ENCODE measurements at regions not wholly inside any gene's neighbourhood (a gene's known extent, or its start where the extent isn't known, plus 50 kb on each side); places are given as distances from the start of the nearest gene placed in this dataset.
"Not testable (repeated sequence)": the region's sequence is repeated elsewhere in the genome, so short reads cannot be mapped to it uniquely, and the experiment has no call there.

DNA sequence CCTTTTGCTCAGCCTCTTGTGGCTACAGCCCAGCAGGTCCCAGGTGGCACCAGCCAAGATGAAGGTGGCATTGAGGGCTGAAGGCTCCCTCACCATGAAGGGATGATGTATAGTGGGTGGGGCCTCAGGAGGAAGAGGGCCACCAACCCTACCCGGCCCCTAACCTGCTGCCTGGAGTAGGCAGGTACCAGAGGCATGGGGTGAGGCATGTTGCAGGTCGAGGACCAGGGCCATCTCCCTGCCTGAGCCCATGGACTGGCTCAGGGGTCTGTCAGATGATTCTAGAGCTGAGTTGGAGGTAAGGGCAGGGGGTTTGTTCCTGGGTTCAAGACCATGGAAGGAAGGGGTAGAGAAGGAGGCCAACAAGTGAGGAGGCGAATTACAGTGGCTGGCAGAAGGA lies 231.1 kb downstream of the POTEM start:
- not testable (repeated sequence) for ATAC-seq; DNase-seq (ENCODE audit: low spot score in 2 of 2); H3K27ac Mint-ChIP-seq; H3K9me3 Mint-ChIP-seq; H3K36me3 Mint-ChIP-seq

DNA sequence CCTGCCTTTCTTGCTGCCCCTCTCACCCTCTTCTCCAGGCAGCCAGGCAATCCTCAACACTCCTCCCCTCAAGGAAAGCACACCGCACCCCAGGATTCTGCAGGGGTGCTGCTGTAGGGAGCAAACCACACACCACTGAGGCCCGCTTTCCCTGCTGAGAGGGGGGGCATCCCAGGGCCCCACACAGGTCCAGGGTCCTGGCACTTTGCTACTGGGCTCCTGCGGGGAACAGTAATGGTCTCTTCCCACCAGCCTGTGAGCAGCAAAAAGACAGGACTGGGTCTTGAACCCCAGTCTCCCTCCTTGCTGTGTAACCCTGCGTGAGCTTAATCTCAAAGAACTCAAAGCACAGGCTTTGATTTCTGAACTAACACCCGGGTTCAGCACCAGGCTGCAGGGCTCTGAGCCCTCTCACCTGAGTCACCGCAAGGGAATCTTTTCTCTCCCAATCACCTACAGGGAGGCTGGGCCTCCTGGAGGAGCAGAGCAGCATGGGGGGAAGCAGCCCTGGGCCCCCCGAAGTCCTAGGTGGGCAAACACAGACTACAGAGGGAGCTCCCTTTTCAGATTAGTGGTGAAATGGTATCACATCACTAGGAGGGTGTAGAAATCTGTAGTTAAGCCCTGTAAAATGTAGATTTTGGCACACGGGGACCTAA lies 232.6 kb downstream of the POTEG start:
- not testable (repeated sequence) for H3K9me3 Mint-ChIP-seq

DNA sequence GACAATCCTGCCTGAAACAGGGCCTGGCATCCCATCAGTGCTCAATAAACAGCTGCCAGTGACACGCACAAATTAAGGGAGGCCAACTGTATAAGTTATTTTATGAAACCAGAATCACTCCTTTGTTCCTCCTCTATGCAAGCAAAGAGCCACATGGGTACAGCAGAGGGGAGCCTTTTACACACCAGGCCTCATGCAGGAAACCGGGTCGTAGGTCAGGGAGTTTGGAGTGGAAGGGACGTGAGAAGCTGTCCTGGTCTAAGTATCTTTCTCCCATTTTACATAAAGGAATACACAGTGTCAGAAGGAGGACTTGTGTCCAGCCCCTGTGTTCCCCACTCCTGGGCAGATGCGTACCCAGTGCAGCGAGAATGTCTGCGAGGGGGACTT lies 232.1 kb downstream of the POTEG start:
- not testable (repeated sequence) for DNase-seq (ENCODE audit: low spot score in 2 of 2); H3K36me3 Mint-ChIP-seq; H3K27ac Mint-ChIP-seq; ATAC-seq; H3K9me3 Mint-ChIP-seq

More for the DNA sequence above, 232.6 kb downstream of the POTEG start:
- DNase-seq (ENCODE audit: low spot score in 2 of 2); H3K36me3 Mint-ChIP-seq; ATAC-seq; H3K27ac Mint-ChIP-seq: not testable (repeated sequence)

DNA sequence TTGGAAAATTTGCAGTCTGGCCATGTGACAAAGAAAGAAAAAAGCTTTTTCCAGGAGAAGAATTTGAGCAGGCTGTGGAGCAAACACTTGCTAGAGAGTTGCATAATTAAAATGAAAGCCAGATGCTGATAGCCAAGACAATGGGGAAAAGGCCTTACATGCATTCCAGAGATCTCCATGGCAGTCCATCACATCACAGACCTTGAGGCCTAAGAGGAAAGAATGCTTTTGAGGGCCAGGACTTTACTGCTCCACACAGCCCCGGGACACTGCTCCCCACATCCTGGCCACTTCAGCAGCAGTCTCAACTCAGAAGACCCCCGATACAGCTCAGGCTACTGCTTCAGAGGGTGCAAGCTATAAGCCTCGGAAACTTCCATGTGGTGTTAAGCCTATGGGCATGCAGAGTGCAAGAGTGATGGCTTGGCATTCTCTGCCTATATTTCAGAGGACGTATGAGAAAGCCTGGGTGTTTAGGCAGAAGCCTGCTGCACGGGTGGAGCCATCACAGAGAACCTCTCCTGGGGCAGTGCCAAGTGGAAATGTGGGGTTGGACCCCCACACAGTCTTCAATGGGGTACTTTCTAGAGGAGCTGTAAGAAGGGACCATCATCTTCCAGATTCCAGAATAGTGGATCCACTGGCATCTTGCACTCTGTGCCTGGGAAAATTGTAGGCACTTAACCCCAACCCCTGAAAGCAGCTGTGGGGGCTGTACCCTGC lies 230.7 kb downstream of the POTEG start:
- DNase-seq (ENCODE audit: low spot score in 2 of 2); H3K27ac Mint-ChIP-seq; H3K36me3 Mint-ChIP-seq; H3K9me3 Mint-ChIP-seq; ATAC-seq: not testable (repeated sequence)

DNA sequence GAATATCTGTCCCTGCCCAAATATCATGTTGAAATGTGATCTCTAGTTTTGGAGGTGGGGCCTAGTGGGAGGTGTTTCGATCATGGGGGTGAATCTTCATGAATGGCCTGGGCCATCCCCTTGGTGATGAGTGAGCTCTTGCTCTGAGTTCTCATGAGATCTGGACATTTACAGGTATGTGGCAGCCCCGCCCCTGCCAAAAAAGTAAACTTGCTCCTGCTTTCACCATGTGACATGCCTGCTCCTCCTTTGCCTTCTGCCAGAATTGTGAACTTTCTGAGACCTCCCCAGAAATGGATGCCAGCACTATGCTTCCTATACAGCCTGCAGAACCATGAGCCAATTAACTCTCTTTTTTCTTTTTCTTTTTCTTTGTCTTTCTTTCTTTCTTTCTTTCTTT lies 229.3 kb downstream of the POTEG start:
- not testable (repeated sequence) for ATAC-seq

DNA sequence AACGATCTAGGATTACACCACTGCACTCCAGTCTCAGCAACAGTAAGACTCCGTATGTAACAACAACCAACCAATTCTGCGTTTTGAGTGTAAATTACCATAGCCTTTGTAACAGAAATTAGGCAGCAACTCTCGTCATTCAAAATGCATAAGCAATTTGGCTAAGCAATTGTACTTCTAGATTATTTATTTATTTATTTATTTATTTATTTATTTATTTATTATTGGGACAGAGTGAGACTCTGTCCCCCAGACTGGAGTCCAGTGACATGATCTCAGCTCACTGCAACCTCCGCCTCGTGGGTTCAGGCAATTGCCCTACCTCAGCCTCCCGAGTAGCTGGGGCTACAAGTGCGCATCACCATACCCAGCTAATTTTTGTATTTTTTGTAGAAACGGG lies 217.7 kb downstream of the POTEG start:
- not testable (repeated sequence) for H3K27ac Mint-ChIP-seq; H3K36me3 Mint-ChIP-seq; H3K9me3 Mint-ChIP-seq; DNase-seq (ENCODE audit: low spot score in 2 of 2); ATAC-seq

More for the DNA sequence above, 229.3 kb downstream of the POTEG start:
- H3K9me3 Mint-ChIP-seq; DNase-seq (ENCODE audit: low spot score in 2 of 2); H3K27ac Mint-ChIP-seq; H3K36me3 Mint-ChIP-seq: not testable (repeated sequence)

DNA sequence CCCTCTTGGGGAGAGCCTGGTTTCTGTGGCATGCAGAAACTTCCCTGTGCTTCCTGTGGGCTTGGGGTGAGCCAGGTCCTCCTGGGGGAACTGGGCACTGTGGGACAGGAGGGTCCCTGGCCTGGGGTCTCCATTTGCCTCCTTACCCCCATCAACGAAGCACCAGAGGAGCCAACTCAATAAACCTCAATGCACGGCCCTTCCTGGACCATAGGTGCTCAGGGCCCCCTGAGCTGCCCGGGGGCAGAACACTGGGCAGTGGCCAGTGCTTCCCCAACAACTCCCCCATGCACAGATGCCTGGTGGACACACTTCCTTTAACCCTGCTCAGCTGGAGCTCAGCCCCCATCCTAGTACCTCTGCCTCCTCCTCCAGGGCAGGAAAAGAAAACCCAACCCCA lies 214.7 kb downstream of the POTEG start:
- not testable (repeated sequence) for H3K27ac Mint-ChIP-seq; H3K9me3 Mint-ChIP-seq; H3K36me3 Mint-ChIP-seq; ATAC-seq; DNase-seq (ENCODE audit: low spot score in 2 of 2)

DNA sequence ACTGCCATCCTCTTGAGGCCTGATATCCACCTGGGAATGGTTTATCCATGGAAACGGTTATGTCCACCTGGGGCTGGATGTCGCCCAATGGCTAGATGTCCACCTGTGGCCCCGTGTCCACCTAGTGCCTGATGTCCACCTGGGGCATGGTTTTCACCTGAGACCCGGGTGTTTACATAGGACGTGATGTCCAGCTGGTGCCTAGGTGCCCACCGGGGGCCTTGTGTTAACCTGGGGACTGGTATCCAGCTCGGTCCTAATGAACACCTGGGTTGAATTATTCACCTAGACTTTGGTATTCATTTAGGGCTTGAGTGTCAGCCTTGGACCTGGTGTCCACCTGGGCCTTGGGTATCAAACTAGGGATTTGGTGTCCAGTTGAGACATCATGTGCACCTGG lies 202.7 kb downstream of the POTEG start:
- DNase-seq (ENCODE audit: low spot score in 2 of 2); ATAC-seq; H3K9me3 Mint-ChIP-seq; H3K36me3 Mint-ChIP-seq; H3K27ac Mint-ChIP-seq: not testable (repeated sequence)

DNA sequence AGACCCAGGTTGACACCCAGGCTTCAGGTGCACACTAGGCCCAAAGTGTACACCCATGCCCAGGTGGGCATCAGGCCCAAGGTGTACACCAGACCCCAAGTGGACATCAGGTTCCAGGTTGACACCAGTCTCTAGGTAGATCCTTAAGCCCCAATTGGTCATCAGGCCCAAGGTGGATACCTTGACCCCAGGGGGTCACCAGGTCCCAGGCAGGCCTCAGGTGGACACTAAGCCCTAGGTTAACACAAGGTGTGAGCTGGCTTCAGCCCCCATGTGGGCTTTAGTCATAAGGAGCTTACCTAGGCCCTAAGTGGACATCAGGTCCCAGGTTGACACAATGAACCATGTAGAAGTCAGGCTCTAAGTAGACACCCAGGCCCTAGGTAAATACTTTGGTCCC lies 200.1 kb downstream of the POTEG start:
- H3K27ac Mint-ChIP-seq; H3K9me3 Mint-ChIP-seq; ATAC-seq; DNase-seq (ENCODE audit: low spot score in 2 of 2); H3K36me3 Mint-ChIP-seq: not testable (repeated sequence)

DNA sequence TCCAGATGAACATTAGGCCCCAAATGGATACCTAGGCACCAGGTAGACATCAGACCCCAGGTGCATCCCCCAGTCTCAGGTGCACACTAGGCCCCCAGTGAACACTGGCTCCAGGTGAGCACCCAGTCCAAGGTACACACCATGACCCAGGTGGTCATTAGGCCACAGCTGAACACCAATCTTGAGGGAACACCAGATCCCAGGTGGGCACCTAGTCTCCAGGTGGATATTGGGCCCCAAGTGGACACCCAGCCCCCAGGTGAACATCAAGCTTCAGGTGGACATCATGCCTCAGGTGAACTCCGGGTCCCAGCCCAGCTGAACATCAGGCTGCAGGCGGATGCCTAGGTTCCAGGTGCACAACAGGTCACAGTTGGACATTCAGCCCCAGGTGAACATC lies 196.5 kb downstream of the POTEG start:
- not testable (repeated sequence) for H3K27ac Mint-ChIP-seq; ATAC-seq; H3K36me3 Mint-ChIP-seq; DNase-seq (ENCODE audit: low spot score in 2 of 2); H3K9me3 Mint-ChIP-seq

DNA sequence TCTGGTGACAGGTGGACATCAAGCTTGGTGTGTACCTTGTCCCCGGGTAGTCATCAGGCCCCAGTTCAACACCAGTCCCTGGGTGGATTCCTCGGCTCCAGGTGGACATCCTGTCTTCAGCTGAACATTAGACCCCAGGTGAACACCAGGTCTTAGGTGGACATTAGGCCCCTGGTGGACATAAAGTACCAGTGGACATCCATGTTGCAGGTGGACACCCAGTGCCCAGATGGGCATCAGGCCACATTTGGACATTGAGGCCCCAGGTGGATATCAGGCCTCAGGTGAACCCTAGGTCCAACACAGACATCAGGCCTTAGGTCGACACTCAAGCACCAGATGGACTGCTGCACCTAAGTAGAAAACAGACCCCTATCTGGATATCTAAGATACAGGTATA lies 195.6 kb downstream of the POTEG start:
- not testable (repeated sequence) for H3K27ac Mint-ChIP-seq; H3K36me3 Mint-ChIP-seq; DNase-seq (ENCODE audit: low spot score in 2 of 2); H3K9me3 Mint-ChIP-seq; ATAC-seq

DNA sequence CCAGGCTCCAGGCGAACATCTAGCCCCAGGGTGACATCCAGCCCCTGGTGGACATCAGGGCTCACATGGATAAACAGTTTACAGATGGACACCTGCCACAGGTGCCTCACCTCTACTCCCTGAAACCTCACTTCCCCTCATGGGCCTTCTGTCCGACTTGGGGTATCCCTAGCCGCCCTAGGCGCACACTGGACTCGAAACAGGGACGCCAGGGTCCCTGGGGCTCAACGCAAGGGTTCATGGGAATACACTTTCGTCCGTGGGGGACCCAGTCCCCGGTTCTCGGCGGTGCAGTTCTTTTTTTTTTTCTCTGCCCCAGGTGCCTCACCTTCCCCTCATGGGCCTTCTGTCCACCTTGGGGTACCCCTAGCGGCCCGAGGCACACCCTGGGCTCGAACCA lies 194.2 kb downstream of the POTEG start:
- H3K36me3 Mint-ChIP-seq; ATAC-seq; H3K27ac Mint-ChIP-seq; DNase-seq (ENCODE audit: low spot score in 2 of 2); H3K9me3 Mint-ChIP-seq: not testable (repeated sequence)

DNA sequence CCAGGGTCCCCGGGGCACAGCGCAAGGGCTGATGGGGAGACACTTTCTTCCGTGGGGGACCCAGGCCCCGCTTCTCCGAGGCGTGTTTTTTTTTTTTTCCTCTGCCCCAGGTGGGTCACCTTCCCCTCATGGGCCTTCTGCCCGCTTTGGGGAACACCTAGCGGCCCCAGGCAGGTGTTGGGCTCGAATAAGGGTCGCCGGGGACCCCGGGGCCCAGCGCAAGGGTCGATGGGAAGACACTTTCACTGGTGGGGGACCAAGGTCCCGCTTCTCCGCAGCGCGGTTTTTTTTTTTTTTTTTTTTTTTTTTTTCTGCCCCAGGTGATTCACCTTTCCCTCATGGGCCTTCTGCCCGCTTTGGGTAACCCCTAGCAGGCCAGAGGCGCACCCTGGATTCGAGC lies 193.8 kb downstream of the POTEG start:
- not testable (repeated sequence) for H3K36me3 Mint-ChIP-seq; H3K9me3 Mint-ChIP-seq; H3K27ac Mint-ChIP-seq; ATAC-seq; DNase-seq (ENCODE audit: low spot score in 2 of 2)

DNA sequence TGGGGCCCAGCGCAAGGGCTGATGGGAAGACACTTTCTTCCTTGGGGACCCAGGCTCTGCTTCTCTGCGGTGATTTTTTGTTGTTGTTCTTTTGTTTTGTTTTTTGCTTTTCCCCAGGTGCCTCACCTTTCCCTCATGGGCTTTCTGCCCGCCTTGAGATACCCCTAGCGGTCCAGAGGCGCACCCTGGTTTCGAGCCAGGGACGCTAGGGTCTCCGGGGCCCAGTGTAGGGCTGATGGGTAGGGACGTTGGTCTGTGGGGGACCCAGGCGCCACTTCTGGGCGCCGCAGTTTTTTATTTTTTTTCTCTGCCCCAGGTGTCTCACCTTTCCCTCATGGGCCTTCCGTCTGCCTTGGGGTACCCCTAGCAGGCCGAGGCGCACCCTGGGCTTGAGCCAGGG lies 192.7 kb downstream of the POTEG start:
- not testable (repeated sequence) for H3K9me3 Mint-ChIP-seq; H3K36me3 Mint-ChIP-seq; H3K27ac Mint-ChIP-seq; ATAC-seq; DNase-seq (ENCODE audit: low spot score in 2 of 2)

DNA sequence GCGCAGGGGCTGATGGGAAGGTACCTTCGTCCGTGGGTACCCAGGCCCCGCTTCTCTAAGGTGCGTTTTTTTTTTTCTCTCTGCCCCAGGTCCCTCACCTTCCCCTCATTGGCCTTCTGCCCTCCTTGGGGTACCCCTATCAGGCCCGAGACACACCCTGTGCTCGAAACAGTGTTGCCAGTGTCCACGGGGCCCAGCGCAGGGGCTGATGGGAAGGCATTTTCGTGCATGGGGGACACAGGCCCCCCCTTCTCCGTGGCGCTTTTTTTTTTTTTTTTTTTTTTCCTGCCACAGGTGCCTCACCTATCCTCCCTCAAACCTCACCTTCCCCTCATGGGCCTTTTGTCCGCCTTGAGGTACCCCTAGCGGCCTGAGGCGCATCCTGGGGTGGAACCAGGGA lies 191.6 kb downstream of the POTEG start:
- ATAC-seq; H3K27ac Mint-ChIP-seq; H3K36me3 Mint-ChIP-seq; H3K9me3 Mint-ChIP-seq; DNase-seq (ENCODE audit: low spot score in 2 of 2): not testable (repeated sequence)

DNA sequence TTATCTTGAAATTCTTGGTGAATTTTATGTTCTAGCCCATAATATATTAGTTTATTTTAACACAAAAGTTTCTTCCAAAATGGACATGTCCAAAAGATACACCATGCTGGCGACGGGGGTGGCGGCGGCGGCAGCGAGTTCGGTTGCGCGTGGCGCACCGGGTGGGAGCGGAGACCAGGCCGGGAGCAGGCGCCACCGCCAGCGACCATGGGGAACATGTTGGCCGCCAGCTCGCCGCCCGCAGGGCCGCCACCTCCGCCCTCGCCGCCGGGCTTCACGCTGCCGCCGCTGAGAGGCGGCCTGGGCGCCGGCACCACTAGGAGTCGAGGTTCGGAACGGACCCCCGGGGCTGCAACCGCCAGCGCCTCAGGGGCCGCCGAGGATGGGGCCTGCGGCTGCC lies 167.2 kb downstream of the POTEG start:
- H3K36me3 Mint-ChIP-seq; H3K9me3 Mint-ChIP-seq; DNase-seq (ENCODE audit: low spot score in 2 of 2); ATAC-seq; H3K27ac Mint-ChIP-seq: not testable (repeated sequence)

DNA sequence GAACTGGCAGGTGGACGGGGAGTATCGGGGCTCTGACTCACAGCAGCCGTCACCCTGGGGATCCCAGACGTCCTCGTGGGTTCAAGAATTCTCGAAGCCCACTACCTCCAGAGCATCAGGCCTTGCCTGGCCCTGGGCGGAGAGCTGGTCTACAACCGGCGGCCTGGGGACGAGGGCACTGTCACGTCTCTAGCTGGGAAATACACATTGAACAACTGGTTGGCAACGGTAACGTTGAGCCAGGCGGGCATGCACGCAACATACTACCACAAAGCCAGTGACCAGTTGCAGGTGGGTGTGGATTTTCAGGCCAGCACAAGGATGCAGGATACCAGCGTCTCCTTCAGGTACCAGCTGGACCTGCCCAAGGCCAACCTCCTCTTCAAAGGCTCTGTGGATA lies 166.5 kb downstream of the POTEG start:
- not testable (repeated sequence) for ATAC-seq; H3K9me3 Mint-ChIP-seq; DNase-seq (ENCODE audit: low spot score in 2 of 2); H3K27ac Mint-ChIP-seq; H3K36me3 Mint-ChIP-seq

DNA sequence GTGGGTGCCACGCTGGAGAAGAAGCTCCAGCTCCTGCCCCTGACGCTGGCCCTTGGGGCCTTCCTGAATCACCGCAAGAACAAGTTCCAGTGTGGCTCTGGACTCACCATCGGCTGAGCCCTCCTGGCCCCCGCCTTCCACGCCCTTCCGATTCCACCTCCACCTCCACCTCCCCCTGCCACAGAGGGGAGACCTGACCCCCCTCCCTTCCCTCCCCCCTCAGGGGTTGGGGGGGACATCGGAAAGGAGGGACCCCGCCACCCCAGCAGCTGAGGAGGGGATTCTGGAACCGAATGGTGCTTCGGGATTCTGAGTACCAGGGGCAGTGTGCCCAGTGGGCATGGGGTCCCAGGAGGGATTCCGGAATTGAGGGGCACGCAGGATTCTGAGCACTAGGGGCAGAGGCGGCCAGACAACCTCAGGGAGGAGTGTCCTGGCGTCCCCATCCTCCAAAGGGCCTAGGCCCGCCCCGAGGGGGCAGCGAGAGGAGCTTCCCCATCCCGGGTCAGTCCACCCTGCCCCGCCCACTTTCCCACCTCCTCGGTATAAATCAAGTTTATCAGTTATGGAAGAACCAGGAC lies 166.0 kb downstream of the POTEG start:
- not testable (repeated sequence) for ATAC-seq

More for the DNA sequence above, 166.0 kb downstream of the POTEG start:
- not testable (repeated sequence) for H3K36me3 Mint-ChIP-seq; H3K27ac Mint-ChIP-seq; DNase-seq (ENCODE audit: low spot score in 2 of 2); H3K9me3 Mint-ChIP-seq
